ENCODE measurements at regions not wholly inside any gene's neighbourhood (a gene's known extent, or its start where the extent isn't known, plus 50 kb on each side); places are given as distances from the start of the nearest gene placed in this dataset.

DNA sequence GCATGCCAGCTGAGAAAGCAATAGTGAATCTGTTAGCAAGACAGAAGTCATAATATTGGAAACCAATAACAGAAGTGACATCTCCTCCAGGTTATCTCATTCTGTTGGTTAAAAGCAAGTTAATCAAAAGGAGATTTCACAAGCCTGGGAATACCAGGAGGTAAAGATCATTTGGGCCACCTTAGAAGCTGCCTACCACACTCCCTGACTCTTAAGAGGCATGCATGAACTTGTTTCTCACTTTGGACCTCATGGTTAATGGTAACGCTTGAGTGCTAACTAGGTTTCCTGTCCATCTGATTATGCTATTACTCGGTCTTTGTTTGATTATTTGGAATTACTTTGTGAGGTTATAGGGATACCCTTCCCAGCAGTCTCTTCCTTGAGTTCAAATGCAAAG is 650.8 kb upstream of the SGO1 start:
- TF ChIP-seq, protein P1, sequence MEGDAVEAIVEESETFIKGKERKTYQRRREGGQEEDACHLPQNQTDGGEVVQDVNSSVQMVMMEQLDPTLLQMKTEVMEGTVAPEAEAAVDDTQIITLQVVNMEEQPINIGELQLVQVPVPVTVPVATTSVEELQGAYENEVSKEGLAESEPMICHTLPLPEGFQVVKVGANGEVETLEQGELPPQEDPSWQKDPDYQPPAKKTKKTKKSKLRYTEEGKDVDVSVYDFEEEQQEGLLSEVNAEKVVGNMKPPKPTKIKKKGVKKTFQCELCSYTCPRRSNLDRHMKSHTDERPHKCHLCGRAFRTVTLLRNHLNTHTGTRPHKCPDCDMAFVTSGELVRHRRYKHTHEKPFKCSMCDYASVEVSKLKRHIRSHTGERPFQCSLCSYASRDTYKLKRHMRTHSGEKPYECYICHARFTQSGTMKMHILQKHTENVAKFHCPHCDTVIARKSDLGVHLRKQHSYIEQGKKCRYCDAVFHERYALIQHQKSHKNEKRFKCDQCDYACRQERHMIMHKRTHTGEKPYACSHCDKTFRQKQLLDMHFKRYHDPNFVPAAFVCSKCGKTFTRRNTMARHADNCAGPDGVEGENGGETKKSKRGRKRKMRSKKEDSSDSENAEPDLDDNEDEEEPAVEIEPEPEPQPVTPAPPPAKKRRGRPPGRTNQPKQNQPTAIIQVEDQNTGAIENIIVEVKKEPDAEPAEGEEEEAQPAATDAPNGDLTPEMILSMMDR (IDR thresholded peaks at IDR 0.05), result no peak
- no peak for TF ChIP-seq POLR2A (IDR thresholded peaks at IDR 0.05)

All from vagina (tissue), 2 donors.